PC-3 (cell line): ENCODE measurements at regions not wholly inside any gene's neighbourhood (a gene's known extent, or its start where the extent isn't known, plus 50 kb on each side); places are given as distances from the start of the nearest gene placed in this dataset.

Source experiments
- EZH2 ChIP-seq: fragments of 300-600 bp; sonication (generic); IDR thresholded peaks from one replicate; pipeline ENCODE4 v1.6.1; 2017; ENCODE audit warnings: antibody characterized with exemption, mild to moderate bottlenecking, low read length; ENCODE audit not compliant: unreplicated experiment
- EZH2phosphoT487 ChIP-seq: fragments of 300-600 bp; sonication (generic); IDR thresholded peaks from 2 replicates; pipeline ENCODE4 v1.6.1; 2018; ENCODE audit warnings: mild to moderate bottlenecking, antibody characterized with exemption, low read length, borderline replicate concordance
- TF ChIP-seq, protein P1 (sequence below): fragments of 300-600 bp; sonication (generic); conservative IDR thresholded peaks from 2 replicates; pipeline ENCODE4 v1.5.1; 2017; ENCODE audit warnings: antibody characterized with exemption, low read depth, mild to moderate bottlenecking, low read length

DNA sequence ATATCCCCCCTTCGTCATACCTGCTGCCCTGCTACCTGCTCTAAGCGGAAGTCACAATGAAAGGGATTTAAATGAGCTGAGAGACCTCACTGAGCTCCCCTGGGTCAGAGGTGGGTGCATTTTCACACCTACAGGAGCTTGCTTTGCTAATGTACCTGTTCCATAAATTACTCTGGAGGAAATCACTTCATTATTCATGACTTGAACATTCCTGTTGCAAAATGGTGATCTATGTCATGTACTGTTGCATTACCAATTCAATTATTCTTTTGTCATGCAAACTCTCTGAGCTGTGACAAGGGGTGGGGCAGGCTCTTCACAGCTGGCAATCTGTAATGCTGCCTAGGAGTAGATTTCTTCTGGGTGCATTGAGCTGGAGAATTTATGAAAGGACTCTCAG is 761.3 kb downstream of the TSN start:
- TF ChIP-seq, protein P1, sequence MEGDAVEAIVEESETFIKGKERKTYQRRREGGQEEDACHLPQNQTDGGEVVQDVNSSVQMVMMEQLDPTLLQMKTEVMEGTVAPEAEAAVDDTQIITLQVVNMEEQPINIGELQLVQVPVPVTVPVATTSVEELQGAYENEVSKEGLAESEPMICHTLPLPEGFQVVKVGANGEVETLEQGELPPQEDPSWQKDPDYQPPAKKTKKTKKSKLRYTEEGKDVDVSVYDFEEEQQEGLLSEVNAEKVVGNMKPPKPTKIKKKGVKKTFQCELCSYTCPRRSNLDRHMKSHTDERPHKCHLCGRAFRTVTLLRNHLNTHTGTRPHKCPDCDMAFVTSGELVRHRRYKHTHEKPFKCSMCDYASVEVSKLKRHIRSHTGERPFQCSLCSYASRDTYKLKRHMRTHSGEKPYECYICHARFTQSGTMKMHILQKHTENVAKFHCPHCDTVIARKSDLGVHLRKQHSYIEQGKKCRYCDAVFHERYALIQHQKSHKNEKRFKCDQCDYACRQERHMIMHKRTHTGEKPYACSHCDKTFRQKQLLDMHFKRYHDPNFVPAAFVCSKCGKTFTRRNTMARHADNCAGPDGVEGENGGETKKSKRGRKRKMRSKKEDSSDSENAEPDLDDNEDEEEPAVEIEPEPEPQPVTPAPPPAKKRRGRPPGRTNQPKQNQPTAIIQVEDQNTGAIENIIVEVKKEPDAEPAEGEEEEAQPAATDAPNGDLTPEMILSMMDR = no peak
- TF ChIP-seq EZH2 (no peak), EZH2phosphoT487 (no peak)
